ENCODE measurements at regions not wholly inside any gene's neighbourhood (a gene's known extent, or its start where the extent isn't known, plus 50 kb on each side); places are given as distances from the start of the nearest gene placed in this dataset.

DNA sequence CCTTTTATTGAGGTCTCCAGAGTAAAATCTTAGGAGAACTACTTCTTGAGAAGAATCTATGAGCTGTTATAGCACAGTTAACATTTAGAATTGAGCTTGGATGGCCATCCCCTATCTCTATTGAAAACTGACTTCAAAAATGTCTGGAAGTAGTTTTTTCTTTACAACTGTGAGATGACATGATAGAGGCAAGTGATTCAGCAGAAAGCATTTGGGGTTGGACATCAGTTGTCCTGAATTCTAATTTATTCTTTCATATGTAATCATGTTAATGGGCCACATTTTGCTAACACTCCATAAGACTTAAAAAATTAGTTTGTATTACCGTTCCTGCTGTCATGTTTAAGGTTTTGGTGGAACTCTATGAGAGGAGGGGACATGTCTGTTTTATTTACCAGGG, 237.0 kb upstream of the SLC14A2 start:
- ChIA-PET CTCF (no interaction called here), RAD21 (ENCODE audit: low non-redundant PET in 1 of 2, low total read pairs in 2 of 2, uncharacterized antibody in 2 of 2, unreplicated experiment in 2 of 2) (no interaction called here), POLR2A (no interaction called here)
- intact Hi-C loops (cut with micrococcal nuclease): no loop called here
- Histone ChIP-seq H3K4me1 (ENCODE audit: control insufficient read depth in 1 of 2, insufficient read depth in 2 of 2, low read length in 2 of 2) (no peaks in the 10 kb centered on the region), H3K79me2 (ENCODE audit: insufficient read depth, low read length) (no peaks in the 10 kb centered on the region), H3K27ac (ENCODE audit: low read depth, low read length) (no peak overlapping the region), H3K27me3 (ENCODE audit: insufficient read depth, low read length) (no peaks in the 10 kb centered on the region), H3K36me3 (ENCODE audit: control insufficient read depth in 1 of 2, insufficient read depth in 2 of 2, low read length in 2 of 2) (no peaks in the 10 kb centered on the region), H4K20me1 (ENCODE audit: insufficient read depth) (no peaks in the 10 kb centered on the region), H3K9ac (ENCODE audit: low read length) (no peak overlapping the region), H3K4me3 (replicated peaks in 1 of 2; ENCODE audit: low read depth in 1 of 2, low read length in 2 of 2) (no peak overlapping the region), H3K9me2 (ENCODE audit: insufficient read depth) (no peaks in the 10 kb centered on the region), H2AFZ (ENCODE audit: low read depth, low read length, poor library complexity, severe bottlenecking) (no peak overlapping the region), H3K4me2 (ENCODE audit: low read length) (no peak overlapping the region), H3K9me3 (ENCODE audit: control insufficient read depth in 1 of 2, insufficient read depth in 1 of 2, low read depth in 1 of 2, low read length in 2 of 2) (no peaks in the 10 kb centered on the region; a peak in 1 of 4 replicates)
- DNase-seq (ENCODE audit: low read depth, low spot score) (no peak), ATAC-seq (no peak)
- no TSS peak for BruUV-seq (replicated peaks)
- TF ChIP-seq, protein P1, sequence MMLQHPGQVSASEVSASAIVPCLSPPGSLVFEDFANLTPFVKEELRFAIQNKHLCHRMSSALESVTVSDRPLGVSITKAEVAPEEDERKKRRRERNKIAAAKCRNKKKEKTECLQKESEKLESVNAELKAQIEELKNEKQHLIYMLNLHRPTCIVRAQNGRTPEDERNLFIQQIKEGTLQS (IDR thresholded peaks at IDR 0.05): no peak
- TF ChIP-seq, protein P2, sequence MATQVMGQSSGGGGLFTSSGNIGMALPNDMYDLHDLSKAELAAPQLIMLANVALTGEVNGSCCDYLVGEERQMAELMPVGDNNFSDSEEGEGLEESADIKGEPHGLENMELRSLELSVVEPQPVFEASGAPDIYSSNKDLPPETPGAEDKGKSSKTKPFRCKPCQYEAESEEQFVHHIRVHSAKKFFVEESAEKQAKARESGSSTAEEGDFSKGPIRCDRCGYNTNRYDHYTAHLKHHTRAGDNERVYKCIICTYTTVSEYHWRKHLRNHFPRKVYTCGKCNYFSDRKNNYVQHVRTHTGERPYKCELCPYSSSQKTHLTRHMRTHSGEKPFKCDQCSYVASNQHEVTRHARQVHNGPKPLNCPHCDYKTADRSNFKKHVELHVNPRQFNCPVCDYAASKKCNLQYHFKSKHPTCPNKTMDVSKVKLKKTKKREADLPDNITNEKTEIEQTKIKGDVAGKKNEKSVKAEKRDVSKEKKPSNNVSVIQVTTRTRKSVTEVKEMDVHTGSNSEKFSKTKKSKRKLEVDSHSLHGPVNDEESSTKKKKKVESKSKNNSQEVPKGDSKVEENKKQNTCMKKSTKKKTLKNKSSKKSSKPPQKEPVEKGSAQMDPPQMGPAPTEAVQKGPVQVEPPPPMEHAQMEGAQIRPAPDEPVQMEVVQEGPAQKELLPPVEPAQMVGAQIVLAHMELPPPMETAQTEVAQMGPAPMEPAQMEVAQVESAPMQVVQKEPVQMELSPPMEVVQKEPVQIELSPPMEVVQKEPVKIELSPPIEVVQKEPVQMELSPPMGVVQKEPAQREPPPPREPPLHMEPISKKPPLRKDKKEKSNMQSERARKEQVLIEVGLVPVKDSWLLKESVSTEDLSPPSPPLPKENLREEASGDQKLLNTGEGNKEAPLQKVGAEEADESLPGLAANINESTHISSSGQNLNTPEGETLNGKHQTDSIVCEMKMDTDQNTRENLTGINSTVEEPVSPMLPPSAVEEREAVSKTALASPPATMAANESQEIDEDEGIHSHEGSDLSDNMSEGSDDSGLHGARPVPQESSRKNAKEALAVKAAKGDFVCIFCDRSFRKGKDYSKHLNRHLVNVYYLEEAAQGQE (IDR thresholded peaks at IDR 0.05; ENCODE audit: low read depth): no peak
- TF ChIP-seq EZH2 (IDR thresholded peaks at IDR 0.05): no peak
- no peak for TF ChIP-seq ELF1 (IDR thresholded peaks at IDR 0.05; ENCODE audit: borderline replicate concordance, low read depth)
- no peak for TF ChIP-seq RAD21 (IDR thresholded peaks at IDR 0.05; ENCODE audit: low read depth)
- TF ChIP-seq ZFX (IDR thresholded peaks at IDR 0.05): no peak
- TF ChIP-seq POLR2A (IDR thresholded peaks at IDR 0.05; ENCODE audit: borderline replicate concordance, extremely low read depth, insufficient read depth, insufficient read length): no peak
- TF ChIP-seq YY1 (IDR thresholded peaks at IDR 0.05; ENCODE audit: extremely low read depth, insufficient replicate concordance, low read depth, low read length): no peak
- TF ChIP-seq EGR1 (IDR thresholded peaks at IDR 0.05; ENCODE audit: low read depth): no peak
- no peak for TF ChIP-seq SP1 (IDR thresholded peaks at IDR 0.05; ENCODE audit: low read depth)
- no peak for TF ChIP-seq TCF7L2 (IDR thresholded peaks at IDR 0.05; ENCODE audit: borderline replicate concordance, extremely low read depth, insufficient read depth, insufficient read length)
- TF ChIP-seq POLR2AphosphoS5 (IDR thresholded peaks at IDR 0.05; ENCODE audit: low read depth, low read length): no peak
- no peak for TF ChIP-seq ZNF274 (IDR thresholded peaks at IDR 0.05; ENCODE audit: low read depth, low read length)
- no peak for TF ChIP-seq CEBPB (IDR thresholded peaks at IDR 0.05; ENCODE audit: low read depth)
- TF ChIP-seq, protein P3, sequence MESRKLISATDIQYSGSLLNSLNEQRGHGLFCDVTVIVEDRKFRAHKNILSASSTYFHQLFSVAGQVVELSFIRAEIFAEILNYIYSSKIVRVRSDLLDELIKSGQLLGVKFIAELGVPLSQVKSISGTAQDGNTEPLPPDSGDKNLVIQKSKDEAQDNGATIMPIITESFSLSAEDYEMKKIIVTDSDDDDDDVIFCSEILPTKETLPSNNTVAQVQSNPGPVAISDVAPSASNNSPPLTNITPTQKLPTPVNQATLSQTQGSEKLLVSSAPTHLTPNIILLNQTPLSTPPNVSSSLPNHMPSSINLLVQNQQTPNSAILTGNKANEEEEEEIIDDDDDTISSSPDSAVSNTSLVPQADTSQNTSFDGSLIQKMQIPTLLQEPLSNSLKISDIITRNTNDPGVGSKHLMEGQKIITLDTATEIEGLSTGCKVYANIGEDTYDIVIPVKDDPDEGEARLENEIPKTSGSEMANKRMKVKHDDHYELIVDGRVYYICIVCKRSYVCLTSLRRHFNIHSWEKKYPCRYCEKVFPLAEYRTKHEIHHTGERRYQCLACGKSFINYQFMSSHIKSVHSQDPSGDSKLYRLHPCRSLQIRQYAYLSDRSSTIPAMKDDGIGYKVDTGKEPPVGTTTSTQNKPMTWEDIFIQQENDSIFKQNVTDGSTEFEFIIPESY (IDR thresholded peaks at IDR 0.05; ENCODE audit: extremely low read depth, insufficient replicate concordance, low read length): no peak
- no peak for TF ChIP-seq SRF (IDR thresholded peaks at IDR 0.05; ENCODE audit: low read depth)
